ENCODE measurements at regions not wholly inside any gene's neighbourhood (a gene's known extent, or its start where the extent isn't known, plus 50 kb on each side); places are given as distances from the start of the nearest gene placed in this dataset.

DNA sequence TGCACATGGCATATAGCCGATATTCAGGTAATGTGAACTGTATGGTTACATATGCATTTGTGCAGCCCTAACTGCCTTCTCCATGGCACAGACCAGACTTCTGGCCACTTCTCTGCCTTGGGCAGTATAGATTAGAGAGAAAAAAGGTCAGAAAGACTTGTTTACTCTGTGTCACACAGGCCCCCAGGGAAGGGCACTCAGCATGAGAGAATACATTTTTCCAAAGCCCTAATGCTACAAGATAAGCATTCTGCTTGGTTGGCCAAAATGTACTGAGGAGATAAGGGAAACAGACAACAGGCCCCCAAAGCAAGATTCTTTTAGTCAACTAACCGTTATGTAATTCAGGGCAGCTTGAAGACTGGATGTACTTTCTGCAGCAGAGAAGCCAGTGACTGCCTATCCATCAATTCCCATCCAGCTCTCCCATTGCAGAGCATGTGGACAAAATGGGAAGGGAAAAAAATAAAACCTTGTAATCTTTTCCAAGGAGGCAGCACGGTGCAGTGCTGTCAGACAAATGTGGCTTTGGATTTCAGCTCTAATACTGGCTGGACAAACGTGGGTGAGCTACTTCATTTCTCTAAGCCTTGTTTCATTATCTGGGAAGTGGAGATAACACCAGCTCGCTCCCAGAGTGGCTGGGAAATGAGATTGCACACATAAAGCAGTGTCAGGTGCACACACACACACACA lies 205.9 kb downstream of the NSG2 start:
- H3K27ac Mint-ChIP-seq, result no peak overlapping the region
- no peaks in the 10 kb centered on the region for H3K4me1 Mint-ChIP-seq (ENCODE audit: low read depth)
- intact Hi-C loops (cut with micrococcal nuclease), result no loop called here

DNA sequence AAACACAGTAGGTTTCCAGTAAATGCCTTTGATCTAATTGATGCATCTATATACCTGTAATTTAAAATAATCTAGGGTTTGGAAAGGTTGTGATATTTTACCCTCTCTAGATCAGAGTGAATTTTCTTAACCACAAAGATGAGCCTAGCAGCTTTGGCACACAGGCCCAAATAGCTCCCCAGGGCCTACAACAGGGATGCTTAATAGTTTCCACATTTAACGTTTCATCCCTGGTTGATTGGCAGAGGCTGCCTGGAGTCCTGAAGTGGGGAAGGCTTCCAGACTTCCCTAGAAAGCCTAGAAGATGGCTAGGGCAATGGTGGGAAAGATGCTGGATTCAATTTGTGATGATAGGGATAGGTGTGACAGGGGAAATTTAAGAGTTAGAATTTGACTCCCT lies 206.6 kb downstream of the NSG2 start:
- DNase-seq, result no peak

More for the DNA sequence above, 205.9 kb downstream of the NSG2 start:
- Mint-ChIP-seq H3K4me3 (no peak overlapping the region), H3K36me3 (ENCODE audit: low read depth) (no peaks in the 10 kb centered on the region), H3K9me3 (no peaks in the 10 kb centered on the region), H3K27me3 (ENCODE audit: low read depth) (peaks cover 7% of the 10 kb centered on the region)
- CTCF ChIA-PET, result no interaction called here
- no peak for DNase-seq

DNA sequence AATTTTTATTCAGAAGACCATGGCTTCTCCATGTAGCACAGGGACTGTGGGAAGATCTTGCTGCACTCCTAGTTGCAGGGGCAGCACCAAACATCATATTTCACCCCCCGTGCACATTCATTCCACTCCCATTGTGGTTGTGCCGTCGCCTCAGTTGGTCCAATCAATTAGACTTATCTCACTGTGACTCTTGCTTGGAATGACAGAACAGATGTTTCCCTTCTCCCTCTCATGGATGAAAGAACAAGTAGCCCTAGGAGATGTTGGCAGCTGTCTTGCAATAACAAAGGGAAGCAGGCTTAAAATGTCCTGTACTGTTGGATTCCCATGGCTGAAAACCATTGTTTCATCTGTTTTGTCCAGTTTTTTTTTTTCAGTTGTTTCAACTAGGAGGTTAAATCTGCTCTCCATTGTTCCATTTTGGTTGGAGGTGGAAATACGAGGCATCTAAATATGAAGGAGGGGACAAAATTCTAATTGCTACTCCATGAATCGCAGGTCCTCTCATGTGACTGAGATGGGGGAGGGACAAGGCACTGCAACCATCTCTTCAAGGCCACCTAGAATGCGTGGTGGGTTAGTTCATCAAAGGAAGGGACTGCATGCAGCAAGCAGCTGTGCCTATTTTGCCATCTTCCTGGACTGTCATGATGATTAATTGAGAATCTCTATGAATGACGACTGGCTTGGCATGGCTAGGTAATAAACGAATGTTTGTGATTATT lies 214.4 kb downstream of the NSG2 start:
- peaks cover 19% of the 10 kb centered on the region for H3K27me3 Mint-ChIP-seq (ENCODE audit: low read depth)
- intact Hi-C loops (cut with micrococcal nuclease), result no loop called here
- H3K27ac Mint-ChIP-seq, result no peak overlapping the region
- no peak for DNase-seq
- H3K4me1 Mint-ChIP-seq (ENCODE audit: low read depth), result no peaks in the 10 kb centered on the region
- peaks cover 3% of the 10 kb centered on the region for H3K9me3 Mint-ChIP-seq
- no peak overlapping the region for H3K4me3 Mint-ChIP-seq
- H3K36me3 Mint-ChIP-seq (ENCODE audit: low read depth), result no peaks in the 10 kb centered on the region
- CTCF ChIA-PET, result no interaction called here

More for the DNA sequence above, 206.6 kb downstream of the NSG2 start:
- H3K4me3 Mint-ChIP-seq, result no peak overlapping the region
- H3K4me1 Mint-ChIP-seq (ENCODE audit: low read depth), result no peaks in the 10 kb centered on the region
- no peak overlapping the region for H3K27ac Mint-ChIP-seq
- H3K9me3 Mint-ChIP-seq, result peaks cover 3% of the 10 kb centered on the region
- no peaks in the 10 kb centered on the region for H3K36me3 Mint-ChIP-seq (ENCODE audit: low read depth)
- H3K27me3 Mint-ChIP-seq (ENCODE audit: low read depth), result peaks cover 9% of the 10 kb centered on the region
- CTCF ChIA-PET, result no interaction called here
- intact Hi-C loops (cut with micrococcal nuclease), result no loop called here

DNA sequence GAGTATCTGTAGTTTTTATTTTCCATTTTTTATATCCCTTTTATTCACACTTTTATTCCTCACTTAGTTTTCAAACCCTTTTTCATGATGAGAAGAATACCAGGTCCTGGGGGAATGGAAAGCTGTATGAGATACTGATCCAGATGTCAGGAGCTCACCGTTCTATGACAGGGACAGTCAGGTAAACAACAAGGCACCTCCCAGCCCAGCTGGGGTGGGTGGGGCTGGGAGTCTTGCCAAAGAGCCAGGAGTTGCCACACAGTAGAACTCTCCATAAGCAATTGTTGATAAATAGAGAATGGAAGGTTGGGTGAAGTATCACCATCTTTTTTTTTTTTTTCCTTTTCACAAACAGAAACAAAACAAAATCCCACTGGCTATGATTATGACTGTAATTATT lies 225.8 kb downstream of the NSG2 start:
- H3K27ac Mint-ChIP-seq, result no peak overlapping the region
- no peak overlapping the region for H3K4me3 Mint-ChIP-seq
- H3K36me3 Mint-ChIP-seq (ENCODE audit: low read depth), result no peaks in the 10 kb centered on the region
- DNase-seq, result no peak
- peaks cover 8% of the 10 kb centered on the region for H3K9me3 Mint-ChIP-seq
- no peaks in the 10 kb centered on the region for H3K4me1 Mint-ChIP-seq (ENCODE audit: low read depth)
- CTCF ChIA-PET, result no interaction called here
- intact Hi-C loops (cut with micrococcal nuclease), result no loop called here
- H3K27me3 Mint-ChIP-seq (ENCODE audit: low read depth), result no peaks in the 10 kb centered on the region

DNA sequence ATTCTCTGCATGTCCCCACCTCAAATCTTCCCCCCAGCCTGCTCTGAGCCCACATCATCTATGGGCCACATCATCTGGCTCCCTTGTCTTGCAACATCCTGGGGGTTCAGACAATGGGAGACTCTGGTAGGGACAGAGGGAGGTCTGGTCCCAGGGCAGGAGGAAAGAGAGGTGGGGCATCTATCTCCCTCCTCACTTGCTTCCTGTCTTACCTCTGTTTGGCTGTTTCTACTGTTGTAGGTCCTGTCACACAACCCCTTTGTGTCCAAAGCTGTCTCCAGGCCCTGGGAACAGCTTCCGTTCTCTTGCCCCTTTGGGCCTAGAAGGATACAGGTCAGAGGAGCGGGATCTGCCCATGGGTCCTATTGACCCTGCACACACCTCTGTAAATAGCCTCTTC lies 227.2 kb downstream of the NSG2 start:
- no peaks in the 10 kb centered on the region for H3K27me3 Mint-ChIP-seq (ENCODE audit: low read depth)
- peaks cover 8% of the 10 kb centered on the region for H3K9me3 Mint-ChIP-seq
- H3K4me1 Mint-ChIP-seq (ENCODE audit: low read depth), result no peaks in the 10 kb centered on the region
- CTCF ChIA-PET, result no interaction called here
- H3K27ac Mint-ChIP-seq, result no peak overlapping the region
- intact Hi-C loops (cut with micrococcal nuclease), result no loop called here
- H3K4me3 Mint-ChIP-seq, result no peak overlapping the region
- H3K36me3 Mint-ChIP-seq (ENCODE audit: low read depth), result no peaks in the 10 kb centered on the region
- DNase-seq, result no peak

DNA sequence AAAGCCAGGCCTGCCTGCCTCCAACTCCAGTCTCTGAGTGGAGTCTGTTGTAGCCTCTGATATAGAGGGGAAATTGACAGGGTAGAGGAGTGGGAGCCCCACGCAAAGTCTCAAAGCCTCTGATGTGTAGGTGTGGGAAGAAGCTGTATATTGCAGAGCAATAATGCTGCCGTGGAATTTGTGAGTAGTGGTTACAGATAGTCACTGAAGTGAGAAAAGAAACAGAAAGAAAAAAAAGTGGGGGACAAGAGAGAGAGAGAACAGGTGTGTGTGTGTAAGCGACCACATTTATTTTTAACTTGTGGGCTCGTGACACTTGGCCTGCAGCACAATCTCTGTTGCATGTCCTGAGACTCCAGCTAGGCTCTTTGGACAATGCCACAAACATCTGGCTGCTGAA lies 227.8 kb downstream of the NSG2 start:
- H3K9me3 Mint-ChIP-seq, result peaks cover 8% of the 10 kb centered on the region
- no peak overlapping the region for H3K27ac Mint-ChIP-seq
- intact Hi-C loops (cut with micrococcal nuclease), result no loop called here
- no peaks in the 10 kb centered on the region for H3K36me3 Mint-ChIP-seq (ENCODE audit: low read depth)
- CTCF ChIA-PET, result no interaction called here
- H3K27me3 Mint-ChIP-seq (ENCODE audit: low read depth), result peaks cover 2% of the 10 kb centered on the region
- H3K4me3 Mint-ChIP-seq, result no peak overlapping the region
- no peaks in the 10 kb centered on the region for H3K4me1 Mint-ChIP-seq (ENCODE audit: low read depth)
- DNase-seq, result no peak

DNA sequence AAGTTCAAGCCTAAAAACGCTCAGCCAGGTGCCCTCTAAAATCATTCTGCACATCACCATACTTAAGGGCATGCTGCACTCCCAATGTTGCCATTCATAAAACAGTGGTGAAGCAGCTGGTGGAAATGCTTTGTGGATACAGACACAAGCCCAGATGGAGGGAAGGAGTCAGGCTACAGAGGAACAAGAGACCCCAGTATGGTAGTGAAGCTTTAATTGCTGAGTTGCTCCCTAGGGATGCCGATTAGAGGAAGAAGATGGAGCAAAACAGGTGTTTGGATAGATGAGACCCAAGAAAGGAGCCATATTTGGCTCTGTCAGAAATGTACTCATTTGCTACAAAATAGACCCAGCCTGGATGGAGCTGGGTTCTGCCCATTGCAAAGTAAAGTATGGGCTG lies 230.5 kb downstream of the NSG2 start:
- no peaks in the 10 kb centered on the region for H3K36me3 Mint-ChIP-seq (ENCODE audit: low read depth)
- CTCF ChIA-PET, result no interaction called here
- no peak overlapping the region for H3K27ac Mint-ChIP-seq
- H3K4me3 Mint-ChIP-seq, result no peak overlapping the region
- intact Hi-C loops (cut with micrococcal nuclease), result no loop called here
- DNase-seq, result no peak
- peaks cover 2% of the 10 kb centered on the region for H3K27me3 Mint-ChIP-seq (ENCODE audit: low read depth)
- H3K4me1 Mint-ChIP-seq (ENCODE audit: low read depth), result no peaks in the 10 kb centered on the region
- peaks cover 3% of the 10 kb centered on the region for H3K9me3 Mint-ChIP-seq

DNA sequence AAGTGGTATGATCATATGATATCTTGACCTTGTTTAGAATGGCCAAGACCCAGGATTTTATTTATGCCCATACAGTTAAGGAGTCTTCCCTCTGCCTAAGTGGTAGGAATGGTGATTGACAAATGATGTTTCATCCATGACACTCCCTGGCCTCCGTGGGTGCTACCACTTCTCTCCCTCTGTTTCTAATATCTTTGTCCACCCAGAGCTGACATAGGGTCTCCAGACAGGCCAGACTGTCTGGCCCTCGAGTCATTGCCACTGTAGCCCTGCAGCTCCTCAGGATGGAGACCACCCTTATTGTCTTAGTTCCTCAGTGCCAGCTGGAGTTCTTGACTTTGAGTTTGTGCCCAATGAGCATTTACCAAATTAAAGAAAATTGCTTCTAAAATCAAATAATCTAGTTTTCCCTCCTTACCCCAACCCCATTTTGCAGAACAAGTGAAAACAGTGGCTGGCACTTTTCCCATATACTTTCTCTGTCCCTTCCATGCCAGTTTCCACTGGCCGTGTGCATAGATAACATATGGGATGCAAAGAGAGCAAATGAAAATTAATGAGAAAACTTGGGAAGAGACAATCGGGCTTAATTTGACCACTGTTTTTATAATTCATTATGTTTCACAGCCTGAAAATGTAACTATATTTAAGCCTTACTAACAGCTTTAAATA lies 235.7 kb downstream of the NSG2 start:
- peaks cover 14% of the 10 kb centered on the region for H3K27me3 Mint-ChIP-seq (ENCODE audit: low read depth)
- H3K9me3 Mint-ChIP-seq, result no peaks in the 10 kb centered on the region
- intact Hi-C loops (cut with micrococcal nuclease), result no loop called here
- H3K4me1 Mint-ChIP-seq (ENCODE audit: low read depth), result no peaks in the 10 kb centered on the region
- H3K4me3 Mint-ChIP-seq, result no peak overlapping the region
- CTCF ChIA-PET, result no interaction called here
- no peak overlapping the region for H3K27ac Mint-ChIP-seq
- DNase-seq, result no peak
- no peaks in the 10 kb centered on the region for H3K36me3 Mint-ChIP-seq (ENCODE audit: low read depth)

DNA sequence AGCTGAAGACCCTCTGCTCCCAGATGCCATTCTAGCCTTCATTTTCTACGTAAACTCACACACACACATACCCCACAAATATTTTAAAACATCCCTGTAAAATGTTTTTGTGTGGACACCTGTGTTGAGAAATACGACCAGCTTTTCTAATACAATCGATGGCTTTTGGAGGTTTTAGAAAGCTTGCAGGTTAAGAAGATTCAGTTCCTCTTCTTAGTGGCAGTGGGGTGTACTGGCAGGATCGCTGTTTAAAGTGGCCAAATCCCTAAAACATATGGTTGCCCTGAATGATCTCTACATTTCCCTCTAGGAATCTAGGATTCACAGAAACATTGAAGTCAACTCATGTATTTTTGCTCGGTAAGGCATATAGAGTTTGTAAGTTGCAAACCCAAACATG lies 236.3 kb downstream of the NSG2 start:
- CTCF ChIA-PET, result no interaction called here
- H3K27ac Mint-ChIP-seq, result no peak overlapping the region

DNA sequence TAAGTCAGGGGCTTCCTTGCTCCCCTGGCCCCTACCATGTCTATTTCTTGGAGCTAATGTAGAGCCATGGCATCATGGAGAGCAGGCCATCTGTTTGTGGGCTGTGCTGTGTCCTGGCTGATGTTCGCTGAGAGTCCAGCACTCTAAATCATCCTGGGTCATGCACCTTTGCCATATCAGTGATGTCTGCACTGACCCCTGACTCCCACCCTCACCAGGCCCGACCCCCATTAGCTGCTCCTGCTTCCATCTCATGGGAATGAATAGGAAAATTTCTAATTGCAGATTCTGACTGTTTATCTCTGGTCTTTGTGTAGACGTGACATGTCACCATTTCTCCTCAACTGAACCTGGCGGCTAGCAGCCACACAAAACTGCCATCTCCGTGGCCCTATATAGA lies 236.9 kb downstream of the NSG2 start:
- no peaks in the 10 kb centered on the region for H3K4me1 Mint-ChIP-seq (ENCODE audit: low read depth)
- H3K27ac Mint-ChIP-seq, result no peak overlapping the region
- intact Hi-C loops (cut with micrococcal nuclease), result no loop called here
- no peaks in the 10 kb centered on the region for H3K36me3 Mint-ChIP-seq (ENCODE audit: low read depth)
- no peak for DNase-seq
- peaks cover 14% of the 10 kb centered on the region for H3K27me3 Mint-ChIP-seq (ENCODE audit: low read depth)
- H3K4me3 Mint-ChIP-seq, result no peak overlapping the region
- CTCF ChIA-PET, result no interaction called here
- no peaks in the 10 kb centered on the region for H3K9me3 Mint-ChIP-seq

More for the DNA sequence above, 236.3 kb downstream of the NSG2 start:
- no peaks in the 10 kb centered on the region for H3K9me3 Mint-ChIP-seq
- intact Hi-C loops (cut with micrococcal nuclease), result no loop called here
- H3K27me3 Mint-ChIP-seq (ENCODE audit: low read depth), result peaks cover 14% of the 10 kb centered on the region
- no peak overlapping the region for H3K4me3 Mint-ChIP-seq
- H3K36me3 Mint-ChIP-seq (ENCODE audit: low read depth), result no peaks in the 10 kb centered on the region
- no peaks in the 10 kb centered on the region for H3K4me1 Mint-ChIP-seq (ENCODE audit: low read depth)
- DNase-seq, result no peak

DNA sequence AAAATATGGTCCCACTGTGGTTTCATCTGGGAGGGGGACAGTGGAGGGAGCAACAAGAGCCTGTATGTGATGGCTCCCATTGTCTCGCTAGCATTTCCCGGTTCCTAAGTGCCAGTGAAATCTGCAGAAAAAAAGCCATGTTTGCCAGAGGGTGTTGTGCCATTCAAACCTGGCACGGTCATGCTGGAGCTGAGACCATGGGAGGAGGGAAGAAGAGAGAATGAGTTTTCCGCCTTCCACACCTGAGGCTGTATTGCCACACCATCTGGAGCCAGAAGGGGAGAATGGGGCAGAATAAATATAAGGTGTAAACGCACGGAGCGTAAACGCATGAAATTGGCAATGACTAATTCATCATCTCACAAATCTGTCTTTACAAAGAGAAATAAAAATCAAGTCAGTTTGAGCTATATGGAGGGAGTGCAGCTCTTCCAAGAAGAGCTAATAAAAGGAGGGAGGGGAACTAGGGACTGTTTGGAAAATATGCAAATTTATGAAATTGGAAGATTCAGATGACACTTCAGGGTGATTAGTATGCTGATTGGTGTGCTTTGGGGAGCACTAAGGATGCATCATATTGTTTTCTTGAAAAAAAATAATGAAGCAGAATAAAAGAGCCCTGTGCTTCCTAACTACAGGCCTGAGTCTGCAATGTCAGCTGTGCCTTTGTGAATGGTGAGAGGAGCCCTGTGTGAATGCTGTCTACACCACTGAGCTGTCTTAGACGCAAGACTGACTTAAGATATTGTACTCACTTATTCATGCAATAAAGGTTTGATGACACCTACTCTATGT lies 237.9 kb downstream of the NSG2 start:
- CTCF ChIA-PET, result no interaction called here
- intact Hi-C loops (cut with micrococcal nuclease), result no loop called here
- no peaks in the 10 kb centered on the region for H3K36me3 Mint-ChIP-seq (ENCODE audit: low read depth)
- H3K4me1 Mint-ChIP-seq (ENCODE audit: low read depth), result no peaks in the 10 kb centered on the region
- DNase-seq, result no peak
- no peak overlapping the region for H3K27ac Mint-ChIP-seq
- no peaks in the 10 kb centered on the region for H3K9me3 Mint-ChIP-seq
- H3K27me3 Mint-ChIP-seq (ENCODE audit: low read depth), result peaks cover 12% of the 10 kb centered on the region
- H3K4me3 Mint-ChIP-seq, result no peak overlapping the region

DNA sequence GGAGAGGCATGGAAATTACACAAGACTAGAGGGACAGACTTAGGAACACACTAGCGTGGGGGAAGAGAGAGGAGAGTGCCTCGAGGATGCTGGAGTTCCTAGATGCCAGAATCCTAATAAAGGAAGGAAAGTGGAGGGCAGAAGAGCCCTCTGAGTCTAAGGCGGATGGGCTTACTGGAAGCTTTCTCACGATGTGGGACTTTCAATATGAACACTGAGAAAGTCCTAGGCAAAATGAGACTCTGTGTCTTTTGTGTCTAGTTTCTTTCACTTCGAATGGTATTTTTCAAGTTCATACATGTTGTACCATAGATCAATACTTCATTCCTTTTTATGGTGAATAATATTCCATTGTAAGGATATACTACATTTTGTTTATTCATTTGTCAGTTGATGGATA lies 239.4 kb downstream of the NSG2 start:
- Mint-ChIP-seq H3K36me3 (ENCODE audit: low read depth) (no peaks in the 10 kb centered on the region), H3K9me3 (no peaks in the 10 kb centered on the region), H3K4me3 (no peak overlapping the region), H3K27me3 (ENCODE audit: low read depth) (peaks cover 12% of the 10 kb centered on the region), H3K27ac (no peak overlapping the region), H3K4me1 (ENCODE audit: low read depth) (no peaks in the 10 kb centered on the region)
- DNase-seq, result no peak
- intact Hi-C loops (cut with micrococcal nuclease), result no loop called here
- CTCF ChIA-PET, result no interaction called here
